ENCODE measurements at regions not wholly inside any gene's neighbourhood (a gene's known extent, or its start where the extent isn't known, plus 50 kb on each side); places are given as distances from the start of the nearest gene placed in this dataset.

GRCh38 chr22:48944433-48944750 is 883.3 kb downstream of the BRD1 start:
- DNase-seq (ENCODE audit: low read depth in 2 of 2), result no peak

- DNase-seq (ENCODE audit: low read depth in 2 of 2), result no peak
These were observed 883.9 kb downstream of the BRD1 start for GRCh38 chr22:48943567-48944432.

DNA sequence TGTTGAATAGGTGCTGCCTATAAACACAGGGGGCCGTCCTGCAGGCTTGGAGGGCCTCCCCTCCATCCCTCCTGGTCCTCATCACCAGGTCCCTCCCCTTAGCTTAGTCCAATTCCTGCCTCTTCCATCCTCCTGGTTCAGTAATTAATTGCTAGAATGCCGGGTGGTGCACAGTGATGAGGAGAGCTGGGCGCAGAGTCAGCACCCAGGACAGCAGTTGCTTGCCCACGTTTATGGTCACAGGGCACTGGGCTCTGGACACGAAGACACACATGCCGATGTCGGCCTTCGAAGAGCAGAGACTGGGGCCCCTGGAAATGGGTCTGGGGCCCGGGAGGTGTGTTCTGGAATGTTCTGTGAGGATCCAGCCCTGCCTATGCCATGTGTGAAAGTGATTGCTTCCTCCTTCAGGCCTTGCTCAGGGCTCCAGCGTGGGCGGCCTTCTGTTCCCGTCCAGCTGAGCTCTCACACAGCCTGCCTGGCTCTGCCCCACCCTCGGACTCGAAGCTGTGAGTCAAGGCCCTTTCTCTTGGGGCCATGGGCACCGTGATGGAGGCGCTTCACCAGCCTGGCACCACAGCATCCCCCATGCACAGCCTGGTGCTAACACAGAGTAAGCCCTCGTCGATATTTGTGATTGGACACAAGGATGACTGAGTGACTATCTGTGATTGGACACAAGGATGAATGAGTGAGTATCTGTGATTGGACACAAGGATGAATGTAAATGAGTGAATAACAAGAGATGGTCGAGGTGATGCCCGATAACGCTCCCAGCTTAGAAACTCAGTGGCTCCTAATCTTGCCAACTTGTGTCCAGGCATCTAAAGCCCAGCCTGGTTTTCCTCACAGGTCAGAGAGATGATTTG is 884.7 kb downstream of the BRD1 start:
- DNase-seq (ENCODE audit: low read depth in 2 of 2), result no peak

- DNase-seq (ENCODE audit: low read depth in 2 of 2), result no peak
These were observed 885.6 kb downstream of the BRD1 start for GRCh38 chr22:48941903-48942575.

DNA sequence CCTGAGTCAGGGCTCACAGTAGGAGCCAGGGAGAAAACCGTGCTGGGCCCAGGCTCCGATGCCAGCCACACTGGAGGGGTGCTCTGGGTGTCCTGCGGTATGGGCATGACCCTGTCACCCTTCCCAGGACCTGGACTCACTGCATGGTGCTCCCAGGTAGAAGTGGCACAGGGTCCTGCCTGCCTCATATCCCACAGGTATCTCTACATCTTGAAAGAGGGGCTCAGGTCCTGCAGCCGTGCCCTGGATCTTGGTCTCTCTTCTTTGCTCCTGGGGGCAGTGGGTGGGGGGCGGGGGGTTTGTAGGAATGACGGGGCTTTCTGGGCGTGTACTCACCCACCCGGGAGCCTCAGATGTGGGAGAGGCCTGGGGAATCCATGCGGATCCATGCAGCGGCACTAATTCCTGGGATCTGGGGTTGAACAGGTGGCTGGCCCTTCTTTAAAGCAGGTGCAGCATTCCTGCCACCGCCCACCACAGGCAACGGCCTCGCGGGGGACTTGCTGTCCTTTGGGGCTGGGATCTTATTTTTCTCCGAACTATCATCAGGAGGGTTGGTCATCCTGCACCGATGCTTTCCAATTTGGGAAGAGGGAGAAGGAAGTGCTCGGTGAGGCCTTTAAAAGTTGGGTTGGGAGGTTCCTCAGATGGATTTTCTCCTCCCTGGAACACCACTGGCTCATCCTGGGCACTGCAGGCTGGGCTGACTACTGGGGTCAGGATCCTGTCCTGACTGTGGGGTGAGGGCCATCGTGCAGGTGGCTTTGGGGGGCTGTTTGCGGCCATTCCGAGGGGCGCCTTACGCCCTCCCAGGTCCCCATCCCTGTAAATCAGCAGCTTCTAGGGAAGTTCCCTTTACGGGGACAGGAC is 886.4 kb downstream of the BRD1 start:
- DNase-seq (ENCODE audit: low read depth in 2 of 2), result no peak

DNA sequence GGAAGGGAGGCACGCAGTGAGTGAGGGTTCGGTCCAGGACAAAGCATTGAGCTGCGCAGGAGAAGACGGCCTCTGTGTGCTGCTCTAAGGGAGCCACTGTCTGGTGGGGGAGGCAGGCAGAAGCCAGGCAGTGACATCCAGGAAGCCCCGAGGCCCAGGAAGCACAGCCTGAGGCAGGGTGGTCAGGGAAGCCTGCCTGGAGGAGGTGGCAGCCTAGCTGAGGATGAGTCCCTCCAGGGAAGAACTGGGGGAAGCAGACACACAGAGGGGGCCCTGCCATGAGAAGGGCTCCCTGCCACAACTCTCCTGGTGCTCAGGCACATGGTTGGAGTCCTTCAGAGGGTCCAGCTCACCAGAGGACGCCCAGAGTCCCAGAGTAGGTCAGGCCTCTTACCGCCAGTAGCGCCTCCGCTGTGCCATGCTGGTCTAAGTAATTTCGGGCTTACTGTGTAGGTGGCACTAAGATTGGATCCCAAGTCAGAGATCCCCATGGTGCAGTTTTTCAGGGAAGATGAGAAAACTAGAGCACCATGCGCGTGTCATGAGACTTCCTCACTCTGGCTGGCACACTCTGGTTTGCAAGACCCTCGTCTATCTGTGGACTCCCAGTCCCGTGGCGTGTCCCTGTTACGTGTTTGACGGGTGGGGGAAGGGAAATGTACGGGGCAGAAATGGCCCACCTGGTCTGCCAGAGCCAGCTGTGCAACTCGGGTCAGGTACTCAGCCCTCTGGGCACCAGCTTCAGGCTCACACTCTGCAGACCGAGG is 887.2 kb downstream of the BRD1 start:
- DNase-seq (ENCODE audit: low read depth in 2 of 2), result no peak

- no peak for DNase-seq (ENCODE audit: low read depth in 2 of 2)
These were observed 888.0 kb downstream of the BRD1 start for GRCh38 chr22:48939441-48940265.

- DNase-seq (ENCODE audit: low read depth in 2 of 2), result no peak
These were observed 888.9 kb downstream of the BRD1 start for GRCh38 chr22:48938741-48939140.

- DNase-seq (ENCODE audit: low read depth in 2 of 2), result no peak
These were observed 890.5 kb downstream of the BRD1 start for GRCh38 chr22:48937032-48937639.

DNA sequence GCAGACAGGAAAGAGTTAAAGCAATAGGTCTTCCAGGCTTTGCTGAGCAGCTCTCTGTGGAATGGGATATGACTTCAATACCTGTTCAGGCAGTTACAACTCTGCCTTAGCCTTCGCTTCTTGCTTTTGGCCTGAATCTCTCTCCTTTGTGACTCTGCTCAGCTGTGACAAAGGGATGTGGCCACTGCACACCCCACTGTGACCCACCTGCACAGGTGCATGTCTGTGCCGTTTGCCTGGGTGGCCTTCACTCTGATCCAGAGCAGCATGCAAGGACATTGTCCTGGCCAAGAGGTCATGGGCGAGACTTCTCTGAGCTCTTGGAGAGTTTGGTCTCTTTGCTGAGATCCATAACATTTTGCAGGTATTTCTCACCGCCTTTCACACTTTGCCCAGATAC is 891.3 kb downstream of the BRD1 start:
- DNase-seq (ENCODE audit: low read depth in 2 of 2), result no peak

DNA sequence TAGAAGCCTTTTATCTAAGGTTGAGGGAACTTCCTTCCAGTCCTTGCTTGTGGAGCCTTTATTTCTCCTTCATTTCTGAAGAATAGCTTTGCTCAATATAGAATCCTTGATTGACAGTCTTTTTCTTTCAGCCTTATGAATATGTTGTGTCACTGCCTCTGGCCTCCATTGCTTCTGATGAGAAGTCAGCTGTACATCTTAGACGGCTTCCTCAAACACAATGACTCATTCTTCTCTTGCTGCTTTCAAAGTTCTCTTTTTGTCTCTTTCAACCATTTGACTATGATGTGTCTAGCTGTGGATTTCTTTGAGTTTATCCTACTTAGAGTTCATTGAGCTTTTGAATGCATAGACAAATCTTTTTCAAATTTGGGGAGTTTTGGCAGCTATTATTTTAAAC is 893.2 kb downstream of the BRD1 start:
- DNase-seq (ENCODE audit: low read depth in 2 of 2), result no peak

GRCh38 chr22:48931452-48931851 is 896.2 kb downstream of the BRD1 start:
- DNase-seq (ENCODE audit: low read depth in 2 of 2), result no peak

DNA sequence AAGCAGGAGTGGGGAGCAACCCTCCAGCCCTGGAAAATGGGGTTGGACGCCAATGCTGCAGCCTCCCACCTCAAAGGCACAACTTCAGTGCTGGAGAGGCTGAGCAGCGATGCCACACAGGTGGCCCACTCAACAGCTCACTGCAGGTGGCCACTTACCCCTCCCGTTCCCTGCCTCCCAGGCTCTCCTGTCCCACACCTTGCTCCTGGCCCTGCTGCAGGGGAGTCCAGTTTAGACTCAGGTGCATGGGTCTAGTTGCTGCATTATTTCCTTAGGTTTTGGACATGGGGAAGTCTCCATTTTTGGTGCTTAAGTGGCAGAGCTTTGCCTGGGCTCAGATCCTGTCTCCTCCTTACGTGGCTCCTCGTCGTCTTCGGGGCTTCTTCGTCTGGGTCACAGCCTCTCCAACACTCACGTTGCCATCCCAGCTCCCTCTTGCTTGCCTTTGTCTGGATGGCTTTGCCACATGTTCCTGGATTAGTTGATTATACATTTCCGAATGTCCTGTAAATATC is 898.3 kb downstream of the BRD1 start:
- no peak for DNase-seq (ENCODE audit: low read depth in 2 of 2)

GRCh38 chr22:48927591-48927990 is 900.1 kb downstream of the BRD1 start:
- no peak for DNase-seq (ENCODE audit: low read depth in 2 of 2)

DNA sequence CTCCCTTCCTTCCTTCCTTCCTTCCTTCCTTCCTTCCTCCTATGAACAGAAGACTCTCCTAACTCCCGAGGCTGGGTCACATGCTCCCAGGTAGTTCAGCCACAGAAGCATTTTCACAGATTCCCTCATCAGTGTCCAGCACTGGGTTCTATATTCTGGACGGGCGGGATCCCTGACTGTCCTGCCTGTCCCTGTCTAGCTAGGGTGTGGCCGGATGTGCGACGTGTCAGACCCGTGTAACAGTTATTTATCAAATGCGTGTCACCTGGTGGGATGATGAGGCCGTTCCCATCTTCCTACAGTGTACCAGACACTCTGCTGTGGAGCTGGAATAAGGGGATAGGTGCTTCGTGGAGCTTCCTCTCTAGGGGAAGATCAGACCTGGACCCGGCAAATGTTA is 901.0 kb downstream of the BRD1 start:
- no peak for DNase-seq (ENCODE audit: low read depth in 2 of 2)

DNA sequence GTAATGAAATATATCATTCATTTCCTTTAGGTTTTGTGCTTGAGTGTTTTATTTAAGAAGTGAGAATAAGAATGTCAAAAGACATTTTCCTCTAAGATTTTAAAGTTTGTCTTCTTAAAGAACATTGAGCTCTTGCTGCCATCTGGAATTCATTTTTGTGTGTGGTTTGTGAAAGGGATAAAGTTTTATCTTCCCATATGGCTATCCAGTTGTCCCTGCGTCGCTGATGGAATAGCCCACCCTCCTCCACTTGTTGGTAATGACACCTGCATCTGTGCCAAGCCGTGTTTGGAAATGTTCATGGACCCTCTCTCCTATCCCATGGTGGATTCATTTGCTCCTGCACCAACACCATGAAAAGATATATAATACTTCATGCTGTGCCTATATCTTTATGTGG is 901.5 kb downstream of the BRD1 start:
- DNase-seq (ENCODE audit: low read depth in 2 of 2), result no peak

GRCh38 chr22:48925450-48925849 is 902.2 kb downstream of the BRD1 start:
- DNase-seq (ENCODE audit: low read depth in 2 of 2), result no peak

DNA sequence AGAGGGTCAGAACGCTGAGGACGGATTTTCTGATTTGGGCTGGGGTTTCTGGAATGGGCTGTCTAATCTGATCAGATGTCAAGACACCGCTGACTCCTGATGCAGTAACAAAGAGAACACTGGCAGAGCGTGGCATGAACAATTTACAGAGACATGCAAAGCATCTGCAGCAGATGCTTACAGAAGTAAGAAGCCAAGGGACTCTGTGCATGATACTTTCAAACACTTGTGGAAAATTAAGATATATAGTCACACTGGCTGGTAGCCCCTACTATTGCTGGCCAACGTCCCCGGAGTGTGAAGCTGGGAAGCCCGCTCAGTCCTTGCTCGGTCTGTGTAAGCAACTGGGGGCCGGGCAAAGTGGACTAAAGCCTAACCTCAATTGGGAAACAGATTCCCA is 903.7 kb downstream of the BRD1 start:
- no peak for DNase-seq (ENCODE audit: low read depth in 2 of 2)

- DNase-seq (ENCODE audit: low read depth in 2 of 2), result no peak
These were observed 904.4 kb downstream of the BRD1 start for GRCh38 chr22:48923165-48923865.
